Testis (tissue), 2 donors: ENCODE measurements at regions not wholly inside any gene's neighbourhood (a gene's known extent, or its start where the extent isn't known, plus 50 kb on each side); places are given as distances from the start of the nearest gene placed in this dataset.

Source experiments
- POLR2A ChIP-seq: fragments of 450-650 bp; IDR thresholded peaks from one replicate; pipeline ENCODE4 v1.6.1; 2017; ENCODE audit warnings: antibody characterized with exemption, mild to moderate bottlenecking, moderate library complexity
- TF ChIP-seq, protein P1 (sequence below), 3 experiments: fragments of 450-650 bp in 2 of 3; fragments of 200-600 bp in 1 of 3; sonication (generic) in 1 of 3; IDR thresholded peaks; one replicate each; pipeline ENCODE4 v1.5.1; 2016 to 2019; ENCODE audit warnings: antibody characterized with exemption in 3 of 3, mild to moderate bottlenecking in 2 of 3, moderate library complexity in 1 of 3

DNA sequence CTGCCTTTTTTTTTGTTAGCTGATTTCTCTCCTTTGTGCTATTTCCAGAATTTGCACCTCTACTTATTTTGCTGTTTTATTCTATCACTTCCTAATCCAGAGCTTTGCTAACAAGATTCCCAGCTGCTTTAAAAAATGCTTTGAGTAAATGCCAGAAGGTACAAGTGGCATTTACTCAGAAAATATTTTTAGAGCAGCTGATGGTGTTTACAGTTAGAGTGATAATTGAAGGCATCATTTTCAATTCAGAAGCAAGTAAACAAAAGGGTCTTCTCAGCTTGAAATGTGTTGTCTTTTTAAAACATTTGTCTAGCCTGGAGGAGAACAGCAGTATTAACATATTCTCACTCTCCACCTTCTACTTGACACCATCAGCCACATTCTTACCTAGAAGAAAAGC is 99.9 kb downstream of the OTOR start:
- TF ChIP-seq POLR2A: no peak
- TF ChIP-seq, protein P1, sequence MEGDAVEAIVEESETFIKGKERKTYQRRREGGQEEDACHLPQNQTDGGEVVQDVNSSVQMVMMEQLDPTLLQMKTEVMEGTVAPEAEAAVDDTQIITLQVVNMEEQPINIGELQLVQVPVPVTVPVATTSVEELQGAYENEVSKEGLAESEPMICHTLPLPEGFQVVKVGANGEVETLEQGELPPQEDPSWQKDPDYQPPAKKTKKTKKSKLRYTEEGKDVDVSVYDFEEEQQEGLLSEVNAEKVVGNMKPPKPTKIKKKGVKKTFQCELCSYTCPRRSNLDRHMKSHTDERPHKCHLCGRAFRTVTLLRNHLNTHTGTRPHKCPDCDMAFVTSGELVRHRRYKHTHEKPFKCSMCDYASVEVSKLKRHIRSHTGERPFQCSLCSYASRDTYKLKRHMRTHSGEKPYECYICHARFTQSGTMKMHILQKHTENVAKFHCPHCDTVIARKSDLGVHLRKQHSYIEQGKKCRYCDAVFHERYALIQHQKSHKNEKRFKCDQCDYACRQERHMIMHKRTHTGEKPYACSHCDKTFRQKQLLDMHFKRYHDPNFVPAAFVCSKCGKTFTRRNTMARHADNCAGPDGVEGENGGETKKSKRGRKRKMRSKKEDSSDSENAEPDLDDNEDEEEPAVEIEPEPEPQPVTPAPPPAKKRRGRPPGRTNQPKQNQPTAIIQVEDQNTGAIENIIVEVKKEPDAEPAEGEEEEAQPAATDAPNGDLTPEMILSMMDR (IDR thresholded peaks at IDR 0.05): no peak
